Stimulated activated memory B cell treated with anti-CD40 and anti-IgM and Interleukin-4, amounts not matched to agents 10 μg/mL and 1 μg/mL and 100 μg/mL, for 72 hours (primary cell): ENCODE measurements at regions not wholly inside any gene's neighbourhood (a gene's known extent, or its start where the extent isn't known, plus 50 kb on each side); places are given as distances from the start of the nearest gene placed in this dataset.
"Not testable (repeated sequence)": the region's sequence is repeated elsewhere in the genome, so short reads cannot be mapped to it uniquely, and the experiment has no call there.

ENCODE experiments used
- ATAC-seq: fragments of 150-1000 bp; cut with Tn5 transposase; 2 replicates; pipeline ENCODE4 v1.10.0; 2021
- H3K27ac Mint-ChIP-seq: one replicate; pipeline ENCODE4 v1.8.0; 2022; ENCODE audit warnings: mild to moderate bottlenecking, mixed read lengths
- H3K27me3 Mint-ChIP-seq: one replicate; pipeline ENCODE4 v1.8.0; 2022; ENCODE audit warnings: mixed read lengths
- H3K36me3 Mint-ChIP-seq: one replicate; pipeline ENCODE4 v1.8.0; 2022; ENCODE audit warnings: mixed read lengths
- H3K4me1 Mint-ChIP-seq: one replicate; pipeline ENCODE4 v1.8.0; 2022; ENCODE audit warnings: mixed read lengths
- H3K4me3 Mint-ChIP-seq: one replicate; pipeline ENCODE4 v1.8.0; 2022; ENCODE audit warnings: mild to moderate bottlenecking, moderate library complexity, mixed read lengths
- H3K9me3 Mint-ChIP-seq: one replicate; pipeline ENCODE4 v1.8.0; 2022; ENCODE audit warnings: mixed read lengths

DNA sequence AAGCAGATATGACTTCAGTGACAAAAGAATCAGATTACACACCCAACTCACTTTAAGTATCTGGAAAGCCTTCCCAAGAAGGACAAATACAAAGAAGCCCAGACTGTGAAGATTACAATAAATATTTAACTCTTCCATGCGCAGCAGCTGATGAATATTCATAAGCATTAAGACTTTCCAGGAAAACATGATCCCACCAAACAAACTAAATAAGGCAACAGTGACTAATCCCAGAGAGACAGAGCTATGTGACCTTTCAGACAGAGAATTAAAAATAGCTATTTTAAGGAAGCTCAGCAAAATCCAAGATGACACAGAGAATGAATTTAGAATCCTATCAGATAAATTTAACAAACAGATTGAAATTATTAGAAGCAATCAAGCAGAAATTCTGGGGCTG lies 108.2 kb upstream of the UBE2E3 start:
- no peaks in the 10 kb centered on the region for H3K4me1 Mint-ChIP-seq
- H3K36me3 Mint-ChIP-seq: no peaks in the 10 kb centered on the region
- no peak for ATAC-seq
- no peak overlapping the region for H3K4me3 Mint-ChIP-seq
- peaks cover 5% of the 10 kb centered on the region for H3K9me3 Mint-ChIP-seq
- no peak overlapping the region for H3K27ac Mint-ChIP-seq
- peaks cover 73% of the 10 kb centered on the region for H3K27me3 Mint-ChIP-seq

DNA sequence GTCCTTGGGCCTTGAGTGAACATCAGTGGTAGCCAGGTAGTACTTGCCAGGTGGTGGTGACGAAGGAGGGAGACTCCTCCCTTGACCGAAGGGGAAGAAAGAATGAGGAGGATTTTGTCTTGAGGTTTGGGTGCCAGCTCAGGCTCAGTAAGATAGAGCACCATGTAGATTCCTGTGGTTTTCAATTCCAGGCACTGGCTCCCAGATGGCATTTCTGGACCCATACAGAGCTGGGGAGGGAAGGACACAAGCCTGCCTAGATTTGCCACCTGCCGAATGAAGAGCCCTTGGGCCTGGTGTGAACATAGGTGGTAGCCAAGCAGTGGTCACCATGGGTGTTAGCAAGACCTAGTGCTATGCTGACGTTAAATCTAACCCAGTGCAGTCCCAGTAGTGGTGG lies 108.8 kb upstream of the UBE2E3 start:
- Mint-ChIP-seq H3K27ac (no peak overlapping the region), H3K4me1 (no peaks in the 10 kb centered on the region), H3K36me3 (no peaks in the 10 kb centered on the region), H3K27me3 (peaks cover 70% of the 10 kb centered on the region), H3K9me3 (peaks cover 2% of the 10 kb centered on the region), H3K4me3 (no peak overlapping the region)
- ATAC-seq: no peak

DNA sequence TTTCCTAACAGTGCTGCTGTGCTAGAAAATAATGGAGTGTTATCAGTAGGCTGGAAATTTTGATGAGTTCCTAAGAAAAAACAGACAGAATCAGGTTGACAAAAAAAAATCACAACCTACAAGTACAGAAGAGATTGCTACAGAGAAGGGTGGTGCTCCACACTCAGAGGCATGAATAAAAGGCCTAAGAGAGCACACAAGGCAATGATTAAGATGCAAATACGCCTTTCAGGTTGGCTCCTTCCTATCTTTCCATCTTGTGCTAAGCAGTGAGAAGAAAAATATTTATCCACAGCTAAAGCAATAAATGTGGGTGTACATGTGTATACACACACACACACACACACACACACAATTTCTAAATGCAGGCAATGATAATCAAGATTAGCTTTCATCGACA lies 130.6 kb upstream of the UBE2E3 start:
- no peaks in the 10 kb centered on the region for H3K4me1 Mint-ChIP-seq
- H3K4me3 Mint-ChIP-seq: no peak overlapping the region
- H3K9me3 Mint-ChIP-seq: no peaks in the 10 kb centered on the region
- H3K27ac Mint-ChIP-seq: no peak overlapping the region
- no peaks in the 10 kb centered on the region for H3K27me3 Mint-ChIP-seq
- no peak for ATAC-seq
- H3K36me3 Mint-ChIP-seq: no peaks in the 10 kb centered on the region

DNA sequence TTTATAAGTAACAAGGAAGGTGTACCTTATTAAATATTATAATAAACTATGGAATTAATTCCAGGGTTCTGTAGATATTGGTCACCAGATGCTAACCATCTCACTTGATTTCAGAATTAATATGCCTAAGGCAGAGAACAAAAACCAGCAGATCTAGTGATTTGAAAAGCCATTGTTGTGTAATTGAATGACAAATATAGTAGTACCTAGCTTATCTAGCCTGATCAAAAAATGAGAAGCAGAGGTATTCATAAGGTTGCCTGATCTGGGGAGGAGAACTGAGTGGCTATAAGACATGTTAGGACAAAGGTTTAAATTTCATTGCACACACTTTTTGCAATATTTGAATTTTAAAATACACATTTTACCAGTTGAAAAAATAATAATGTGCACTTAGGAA lies 132.0 kb upstream of the UBE2E3 start:
- Mint-ChIP-seq H3K36me3 (no peaks in the 10 kb centered on the region), H3K9me3 (no peaks in the 10 kb centered on the region), H3K27me3 (no peaks in the 10 kb centered on the region), H3K27ac (no peak overlapping the region), H3K4me3 (no peak overlapping the region), H3K4me1 (no peaks in the 10 kb centered on the region)
- ATAC-seq: no peak

DNA sequence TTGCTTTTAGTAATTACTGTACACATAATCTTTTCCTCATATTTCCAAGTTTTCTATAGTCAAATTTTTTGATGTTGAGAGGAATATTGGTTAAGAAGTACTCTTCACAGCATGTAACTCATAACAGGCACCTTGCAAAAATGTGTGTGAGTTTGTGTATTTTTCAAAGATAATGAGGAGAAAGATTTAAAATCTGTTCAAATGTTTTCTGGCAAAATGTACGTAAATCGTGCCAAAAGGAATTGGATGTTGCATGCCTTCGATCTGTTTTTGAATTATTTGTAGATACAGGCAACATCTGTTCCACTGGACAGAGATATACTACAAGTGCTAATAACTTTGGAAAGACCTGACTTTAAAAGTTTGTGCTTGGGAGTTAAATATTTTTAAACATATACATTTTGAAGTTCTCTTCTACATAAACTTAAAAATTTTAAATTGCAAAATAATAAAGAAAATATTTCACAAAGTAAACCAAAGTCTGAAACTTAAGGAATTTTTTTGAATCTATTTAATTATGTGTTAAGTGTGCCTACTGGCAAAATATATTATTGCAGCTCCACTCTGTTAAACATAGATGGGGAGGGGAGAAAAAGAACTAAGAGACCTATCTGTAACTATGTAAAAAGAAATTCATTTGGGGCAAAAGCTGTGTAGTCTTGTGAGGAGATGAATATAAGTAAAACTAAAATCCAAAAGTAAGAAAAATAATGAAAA lies 133.5 kb upstream of the UBE2E3 start:
- H3K9me3 Mint-ChIP-seq: no peaks in the 10 kb centered on the region
- H3K4me3 Mint-ChIP-seq: no peak overlapping the region
- no peaks in the 10 kb centered on the region for H3K36me3 Mint-ChIP-seq
- no peaks in the 10 kb centered on the region for H3K27me3 Mint-ChIP-seq
- H3K4me1 Mint-ChIP-seq: no peaks in the 10 kb centered on the region
- no peak overlapping the region for H3K27ac Mint-ChIP-seq
- ATAC-seq: no peak

DNA sequence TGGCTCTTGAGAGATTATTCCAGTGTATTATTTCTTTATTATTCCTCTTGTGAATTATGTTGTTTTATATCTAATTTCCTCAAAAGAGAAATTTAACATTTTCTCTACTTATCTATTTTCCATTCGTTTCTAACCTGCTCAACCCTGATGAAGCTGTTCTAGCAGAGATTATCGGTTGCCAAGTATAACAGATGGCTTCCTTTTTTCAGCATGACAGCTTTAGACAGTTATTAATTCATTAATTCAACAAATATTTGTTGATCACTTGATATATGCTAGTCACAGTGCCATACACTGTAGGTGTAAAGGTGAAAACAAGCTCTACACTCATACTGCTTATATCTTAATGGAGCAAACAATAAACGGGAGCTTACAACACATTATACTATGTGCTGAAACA lies 137.9 kb upstream of the UBE2E3 start:
- no peak overlapping the region for H3K27ac Mint-ChIP-seq
- no peak for ATAC-seq
- no peaks in the 10 kb centered on the region for H3K36me3 Mint-ChIP-seq
- H3K9me3 Mint-ChIP-seq: no peaks in the 10 kb centered on the region
- no peaks in the 10 kb centered on the region for H3K4me1 Mint-ChIP-seq
- H3K27me3 Mint-ChIP-seq: no peaks in the 10 kb centered on the region
- no peak overlapping the region for H3K4me3 Mint-ChIP-seq

DNA sequence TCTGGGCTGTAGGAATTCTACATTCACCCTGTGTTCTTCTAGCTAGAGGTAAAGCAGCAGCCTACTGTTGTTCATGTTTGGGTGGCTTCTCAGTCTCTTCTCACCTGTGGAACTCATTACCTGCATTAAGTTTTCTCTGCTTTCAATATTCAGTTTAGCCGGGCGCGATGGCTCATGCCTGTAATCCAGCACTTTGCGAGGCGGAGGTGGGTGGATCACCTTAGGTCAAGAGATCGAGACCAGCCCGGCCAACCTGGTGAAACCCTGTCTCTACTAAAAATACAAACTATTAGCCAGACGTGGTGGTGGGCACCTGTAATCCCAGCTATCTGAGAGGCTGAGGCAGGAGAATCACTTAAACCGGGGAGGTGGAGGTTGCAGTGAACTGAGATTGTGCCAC lies 139.8 kb upstream of the UBE2E3 start:
- Mint-ChIP-seq H3K4me1 (no peaks in the 10 kb centered on the region), H3K27me3 (no peaks in the 10 kb centered on the region), H3K27ac (no peak overlapping the region), H3K36me3 (no peaks in the 10 kb centered on the region), H3K9me3 (no peaks in the 10 kb centered on the region), H3K4me3 (no peak overlapping the region)
- ATAC-seq: no peak

DNA sequence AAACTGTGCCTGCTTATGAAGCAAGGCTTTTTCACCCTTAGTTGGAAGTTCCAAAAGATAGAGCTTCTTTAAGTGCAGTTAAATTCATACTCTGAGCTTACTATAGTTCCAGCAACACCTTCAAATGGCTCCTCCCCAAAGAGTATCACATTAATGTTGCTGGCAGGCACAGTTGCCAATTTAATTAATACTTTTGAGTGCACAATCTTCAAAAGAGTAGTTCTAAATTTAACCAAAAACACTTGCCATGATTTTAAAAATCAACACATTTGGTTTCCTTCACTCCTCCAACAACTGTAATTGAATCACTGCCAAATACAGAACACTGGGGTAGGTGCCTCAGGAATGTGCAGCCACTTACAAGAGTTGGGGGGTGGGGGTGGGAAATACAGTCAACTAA lies 150.6 kb upstream of the UBE2E3 start:
- H3K36me3 Mint-ChIP-seq: no peaks in the 10 kb centered on the region
- H3K9me3 Mint-ChIP-seq: peaks cover 3% of the 10 kb centered on the region
- H3K4me1 Mint-ChIP-seq: no peaks in the 10 kb centered on the region
- H3K4me3 Mint-ChIP-seq: no peak overlapping the region
- no peak for ATAC-seq
- no peak overlapping the region for H3K27ac Mint-ChIP-seq
- H3K27me3 Mint-ChIP-seq: peaks cover 6% of the 10 kb centered on the region

DNA sequence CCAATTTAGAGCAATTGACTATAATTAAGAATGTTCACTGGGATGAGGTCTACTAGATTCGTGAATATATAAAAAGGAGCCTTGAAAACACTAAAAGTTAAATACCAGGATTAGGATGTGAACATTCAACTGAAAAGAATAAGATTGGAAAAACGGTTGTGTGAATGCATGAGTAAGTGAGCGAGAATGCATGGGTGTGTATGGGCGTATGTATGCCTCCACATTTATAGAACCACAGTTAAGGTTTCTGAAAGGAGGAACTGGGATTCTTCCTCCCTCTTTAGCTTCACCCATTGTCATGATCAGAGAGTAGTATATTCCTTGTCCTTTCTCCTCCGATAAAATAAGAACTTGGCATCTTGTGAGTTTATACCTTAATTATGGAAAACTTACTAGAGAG lies 151.1 kb upstream of the UBE2E3 start:
- no peaks in the 10 kb centered on the region for H3K36me3 Mint-ChIP-seq
- ATAC-seq: no peak

DNA sequence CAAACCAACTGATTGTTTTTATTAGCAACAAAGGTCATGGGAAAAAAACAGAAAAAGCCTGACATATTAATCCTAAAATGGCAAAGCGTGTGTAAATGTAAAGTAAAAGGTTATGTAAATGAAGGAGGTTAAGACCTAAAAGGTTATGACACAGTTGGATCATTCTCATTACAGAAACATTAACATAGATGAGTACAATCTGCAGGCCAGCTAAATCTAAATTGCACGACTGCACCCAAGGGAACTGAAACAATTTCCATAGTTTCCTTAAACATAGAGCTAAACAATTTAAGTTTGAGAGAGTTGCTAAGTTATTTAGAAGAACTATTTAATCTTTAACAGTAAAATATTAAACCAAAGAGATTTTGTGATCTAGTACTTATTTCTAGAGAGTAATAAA lies 151.6 kb upstream of the UBE2E3 start:
- Mint-ChIP-seq H3K27ac (no peak overlapping the region), H3K4me3 (no peak overlapping the region), H3K9me3 (peaks cover 3% of the 10 kb centered on the region), H3K4me1 (no peaks in the 10 kb centered on the region), H3K36me3 (no peaks in the 10 kb centered on the region), H3K27me3 (peaks cover 6% of the 10 kb centered on the region)
- no peak for ATAC-seq

More for the DNA sequence above, 151.1 kb upstream of the UBE2E3 start:
- peaks cover 3% of the 10 kb centered on the region for H3K9me3 Mint-ChIP-seq
- H3K27ac Mint-ChIP-seq: no peak overlapping the region
- no peaks in the 10 kb centered on the region for H3K4me1 Mint-ChIP-seq
- peaks cover 6% of the 10 kb centered on the region for H3K27me3 Mint-ChIP-seq
- no peak overlapping the region for H3K4me3 Mint-ChIP-seq

DNA sequence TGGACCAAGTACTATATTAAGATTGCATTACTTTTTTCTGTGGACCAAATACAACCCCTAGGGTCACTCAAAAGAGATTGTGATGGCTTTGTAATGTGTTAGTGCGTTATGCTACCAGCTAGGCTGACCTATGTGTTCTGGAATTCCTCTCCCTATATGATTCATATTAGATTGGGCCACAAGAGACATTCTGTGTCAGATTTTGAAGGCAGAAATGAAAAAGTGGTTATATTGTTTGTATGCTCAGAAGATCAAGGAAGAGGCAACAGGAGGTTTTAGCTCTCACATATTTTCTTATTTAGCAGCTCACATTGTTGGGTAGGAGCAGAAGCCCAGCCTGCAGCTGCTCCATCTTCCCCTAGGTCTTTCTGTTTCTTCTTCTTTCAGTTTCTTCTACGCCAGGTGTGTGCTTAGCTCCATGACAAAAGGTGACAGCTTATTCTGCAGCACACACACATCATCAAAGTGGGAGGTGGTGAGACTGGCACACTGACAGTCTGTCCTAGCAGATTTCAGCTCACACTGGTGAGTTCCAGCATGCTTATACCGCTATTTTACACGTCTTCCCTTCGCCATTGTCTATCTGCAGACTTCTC lies 156.8 kb upstream of the UBE2E3 start:
- H3K4me1 Mint-ChIP-seq: no peaks in the 10 kb centered on the region
- no peak for ATAC-seq
- H3K9me3 Mint-ChIP-seq: no peaks in the 10 kb centered on the region
- peaks cover 6% of the 10 kb centered on the region for H3K27me3 Mint-ChIP-seq
- H3K27ac Mint-ChIP-seq: no peak overlapping the region
- H3K36me3 Mint-ChIP-seq: no peaks in the 10 kb centered on the region
- H3K4me3 Mint-ChIP-seq: no peak overlapping the region

DNA sequence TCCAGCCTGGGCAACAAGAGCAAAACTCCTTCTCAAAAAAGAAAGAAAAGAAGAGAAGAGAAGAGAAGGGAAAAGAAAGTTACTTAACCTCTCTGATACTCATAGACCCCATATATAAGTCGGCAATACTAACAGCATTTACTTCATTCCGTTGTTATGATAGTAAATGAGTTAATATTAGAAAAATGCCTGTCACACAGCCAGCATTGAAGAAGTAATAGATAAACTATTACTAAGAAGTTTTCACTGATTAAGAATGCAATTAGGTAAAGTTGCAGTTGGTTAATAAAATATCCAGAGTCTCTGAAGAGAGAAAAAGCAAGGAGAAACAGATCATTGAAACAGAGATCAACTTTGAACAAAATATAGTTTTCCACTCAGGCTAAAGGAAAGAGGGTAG lies 161.3 kb upstream of the UBE2E3 start:
- Mint-ChIP-seq H3K9me3 (peaks cover 11% of the 10 kb centered on the region), H3K36me3 (no peaks in the 10 kb centered on the region), H3K27me3 (no peaks in the 10 kb centered on the region), H3K27ac (no peak overlapping the region), H3K4me3 (no peak overlapping the region), H3K4me1 (no peaks in the 10 kb centered on the region)
- no peak for ATAC-seq

DNA sequence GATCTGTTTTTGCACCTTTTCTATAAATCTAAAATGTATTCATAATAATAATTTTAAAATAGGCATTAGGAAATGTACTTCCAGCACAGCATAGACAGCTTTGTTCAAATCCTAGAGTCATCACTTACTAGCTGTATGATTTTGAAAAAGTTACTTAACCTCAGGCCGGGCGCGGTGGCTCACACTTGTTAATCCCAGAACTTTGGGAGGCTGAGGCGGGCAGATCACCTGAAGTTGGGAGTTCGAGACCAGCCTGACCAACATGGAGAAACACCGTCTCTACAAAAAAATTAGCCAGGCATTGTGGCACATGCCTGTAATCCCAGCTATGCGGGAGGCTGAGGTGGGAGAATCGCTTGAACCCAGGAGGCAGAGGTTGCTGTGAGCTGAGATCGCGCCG lies 161.7 kb upstream of the UBE2E3 start:
- not testable (repeated sequence) for H3K4me1 Mint-ChIP-seq

DNA sequence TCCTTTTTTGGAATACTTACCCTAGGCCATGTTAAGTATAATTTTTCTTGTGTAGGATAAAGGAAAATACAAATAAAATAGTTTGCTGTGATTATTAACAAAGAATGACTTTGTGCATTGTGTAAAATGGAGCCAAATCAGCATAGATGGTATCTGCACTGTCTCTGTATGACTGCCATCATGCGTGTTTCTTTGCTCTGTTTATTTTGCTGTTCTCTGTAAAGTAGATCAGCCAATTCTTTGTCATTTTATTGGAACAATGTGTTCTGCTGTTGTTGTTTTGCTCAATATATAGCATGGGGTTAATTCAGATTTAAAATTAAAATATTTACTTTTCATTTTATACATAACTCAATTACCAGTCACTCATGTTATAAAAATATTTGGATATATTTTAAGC lies 181.3 kb upstream of the UBE2E3 start:
- Mint-ChIP-seq H3K9me3 (no peaks in the 10 kb centered on the region), H3K36me3 (no peaks in the 10 kb centered on the region), H3K27ac (no peak overlapping the region), H3K4me3 (no peak overlapping the region), H3K4me1 (no peaks in the 10 kb centered on the region), H3K27me3 (no peaks in the 10 kb centered on the region)
- ATAC-seq: no peak

More for the DNA sequence above, 161.7 kb upstream of the UBE2E3 start:
- H3K36me3 Mint-ChIP-seq, H3K4me3 Mint-ChIP-seq, H3K27me3 Mint-ChIP-seq, ATAC-seq, H3K27ac Mint-ChIP-seq: not testable (repeated sequence)
- H3K9me3 Mint-ChIP-seq: peaks cover 11% of the 10 kb centered on the region

DNA sequence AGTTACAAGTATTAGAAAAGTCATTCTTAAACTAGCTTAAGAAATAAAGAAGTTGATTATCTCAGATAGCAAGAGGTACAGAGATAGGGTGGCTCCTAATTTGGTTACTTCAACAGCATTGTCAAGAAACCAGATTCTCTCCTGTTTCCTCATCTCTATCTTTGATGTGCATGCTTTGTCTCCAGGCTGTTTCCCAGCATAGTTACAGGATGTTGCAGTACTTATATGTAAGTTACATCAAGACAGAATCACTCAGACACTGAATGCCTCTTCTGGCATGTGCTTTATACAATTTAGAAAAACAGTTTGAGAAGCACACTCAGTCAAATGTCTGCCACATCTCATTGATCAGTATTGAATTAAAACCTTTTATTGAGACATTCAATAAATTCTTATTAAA lies 189.5 kb upstream of the UBE2E3 start:
- Mint-ChIP-seq H3K27me3 (peaks cover 16% of the 10 kb centered on the region), H3K27ac (no peak overlapping the region), H3K4me1 (no peaks in the 10 kb centered on the region), H3K36me3 (no peaks in the 10 kb centered on the region), H3K9me3 (no peaks in the 10 kb centered on the region), H3K4me3 (no peak overlapping the region)
- no peak for ATAC-seq

DNA sequence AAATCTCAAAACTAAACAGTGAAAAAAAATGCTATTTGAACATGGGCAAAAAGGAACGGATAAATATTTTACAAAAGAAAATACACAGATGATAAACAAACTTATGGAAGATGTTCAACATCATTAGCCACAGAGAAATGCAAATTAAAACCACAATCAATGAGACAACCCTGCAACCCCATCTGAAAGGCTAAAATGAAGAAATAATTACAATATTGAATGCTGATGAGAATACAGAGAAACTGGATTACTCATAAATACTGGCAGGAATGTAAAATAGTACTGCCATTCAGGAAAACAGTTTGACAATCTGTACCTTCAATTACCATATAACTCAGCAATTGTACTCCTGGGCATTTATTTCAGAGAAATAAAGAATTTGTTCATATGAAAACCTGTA lies 193.1 kb upstream of the UBE2E3 start:
- Mint-ChIP-seq H3K9me3 (no peaks in the 10 kb centered on the region), H3K4me3 (no peak overlapping the region), H3K27me3 (peaks cover 16% of the 10 kb centered on the region), H3K36me3 (no peaks in the 10 kb centered on the region), H3K4me1 (no peaks in the 10 kb centered on the region), H3K27ac (no peak overlapping the region)
- ATAC-seq: no peak
